Keratinocyte (primary cell): ENCODE measurements at regions not wholly inside any gene's neighbourhood (a gene's known extent, or its start where the extent isn't known, plus 50 kb on each side); places are given as distances from the start of the nearest gene placed in this dataset.

Source experiments
- DNase-seq: peaks from one replicate; pipeline ENCODE4 v3.0.0-alpha.2; 2011; ENCODE audit warnings: low read depth, missing footprints, low spot score
- FAIRE-seq: peaks from 2 replicates; lab custom pipeline; 2011; peaks lifted over from hg19 to GRCh38; lab: Jason Lieb, UNC
- H2AFZ ChIP-seq: 2 replicates; pipeline ENCODE4 v1.6.0; 2012; ENCODE audit warnings: low read length, control low read depth, inconsistent platforms; ENCODE audit not compliant: control insufficient read depth
- H3K27ac ChIP-seq: 2 replicates; pipeline ENCODE4 v1.5.1; 2011; ENCODE audit warnings: low read length; ENCODE audit not compliant: control insufficient read depth, insufficient read depth
- H3K27me3 ChIP-seq: 3 replicates; pipeline ENCODE4 v1.6.0; 2011; ENCODE audit warnings: low read length; ENCODE audit not compliant: control insufficient read depth, insufficient read depth; ENCODE audit errors: extremely low read depth
- H3K36me3 ChIP-seq, 2 experiments: 2 replicates in 1 of 2; 3 replicates in 1 of 2; pipeline ENCODE4 v1.5.1; 2011; ENCODE audit warnings: low read length in 2 of 2, mild to moderate bottlenecking in 1 of 2; ENCODE audit not compliant: control insufficient read depth in 2 of 2, insufficient read depth in 2 of 2; ENCODE audit errors: extremely low read depth in 1 of 2
- H3K4me1 ChIP-seq: 3 replicates; pipeline ENCODE4 v1.5.1; 2011; ENCODE audit warnings: low read length; ENCODE audit not compliant: control insufficient read depth, insufficient read depth; ENCODE audit errors: extremely low read depth
- H3K4me2 ChIP-seq: 3 replicates; pipeline ENCODE4 v1.6.0; 2011; ENCODE audit warnings: low read depth, low read length; ENCODE audit not compliant: control insufficient read depth, insufficient read depth; ENCODE audit errors: extremely low read depth
- H3K4me3 ChIP-seq, 3 experiments: fragments of 200-600 bp in 1 of 3; sonication (generic) in 1 of 3; 2 replicates in 2 of 3; 3 replicates in 1 of 3; pipeline ENCODE4 v1.5.1; 2011 to 2016; ENCODE audit warnings: low read length in 3 of 3, mild to moderate bottlenecking in 3 of 3, control low read depth in 2 of 3, inconsistent platforms in 1 of 3, low read depth in 1 of 3, mixed read lengths in 1 of 3, mixed run types in 1 of 3, moderate library complexity in 1 of 3; ENCODE audit not compliant: control insufficient read depth in 2 of 3, insufficient read depth in 2 of 3; ENCODE audit errors: extremely low read depth in 1 of 3
- H3K79me2 ChIP-seq: 2 replicates; pipeline ENCODE4 v1.6.0; 2012; ENCODE audit warnings: low read length; ENCODE audit not compliant: control insufficient read depth, insufficient read depth
- H3K9ac ChIP-seq: 3 replicates; pipeline ENCODE4 v1.6.0; 2011; ENCODE audit warnings: low read length; ENCODE audit not compliant: control insufficient read depth, insufficient read depth; ENCODE audit errors: extremely low read depth
- H3K9me1 ChIP-seq: 3 replicates; pipeline ENCODE4 v1.6.0; 2011; ENCODE audit warnings: low read length; ENCODE audit not compliant: control insufficient read depth, insufficient read depth; ENCODE audit errors: extremely low read depth
- H3K9me3 ChIP-seq: 2 replicates; pipeline ENCODE4 v1.5.1; 2012; ENCODE audit warnings: low read depth, low read length; ENCODE audit not compliant: control insufficient read depth
- H4K20me1 ChIP-seq: 3 replicates; pipeline ENCODE4 v1.6.0; 2011; ENCODE audit warnings: low read length; ENCODE audit not compliant: control insufficient read depth, insufficient read depth; ENCODE audit errors: extremely low read depth
- EZH2 ChIP-seq: IDR thresholded peaks from one replicate; pipeline ENCODE4 v1.6.1; 2012; ENCODE audit warnings: inconsistent platforms, mild to moderate bottlenecking, low read length, moderate library complexity
- dilution Hi-C: fragments of 300-500 bp; cut with MboI; formaldehyde crosslinking; loops from one replicate; pipeline ENCODE4 v1.7.0; 2020; ENCODE audit warnings: low sequenced_read_pairs; ENCODE audit not compliant: extremely low pct_ligation_motif_present
- TF ChIP-seq, protein P1 (sequence below), 3 experiments: IDR thresholded peaks in 1 of 3; conservative IDR thresholded peaks in 1 of 3; optimal IDR thresholded peaks in 1 of 3; 2 replicates in 2 of 3; 3 replicates in 1 of 3; pipeline versions ENCODE3 to v1.5.1; 2011; ENCODE audit warnings: low read length in 3 of 3, mild to moderate bottlenecking in 3 of 3, moderate library complexity in 2 of 3, control low read depth in 1 of 3, inconsistent platforms in 1 of 3; ENCODE audit not compliant: insufficient read depth in 2 of 3; ENCODE audit errors: extremely low read depth in 1 of 3

DNA sequence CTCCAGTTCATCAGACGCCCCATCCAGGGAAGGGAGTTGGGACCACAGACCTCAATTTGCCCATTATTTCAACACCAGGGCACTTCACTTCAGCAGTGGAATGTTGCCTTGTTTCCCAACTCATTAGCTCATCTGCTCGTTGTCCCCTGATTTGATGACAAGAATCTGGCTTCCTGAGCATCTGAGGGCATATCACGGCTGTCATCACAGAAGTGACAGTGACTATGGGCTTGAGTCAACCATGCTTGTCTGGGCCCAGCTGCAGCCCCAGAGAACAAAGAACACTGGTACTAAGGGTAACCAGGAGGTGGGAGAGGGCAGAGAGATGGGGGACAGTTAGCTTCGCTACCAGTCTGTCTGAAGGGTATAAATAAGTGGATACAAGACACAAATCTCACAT, 266.0 kb upstream of the SDK2 start:
- H3K4me3 ChIP-seq, result no peak overlapping the region
- no peak for DNase-seq
- no peaks in the 10 kb centered on the region for H3K4me1 ChIP-seq
- dilution Hi-C loops, result no loop called here
- no peak overlapping the region for H2AFZ ChIP-seq
- H3K27me3 ChIP-seq, result no peaks in the 10 kb centered on the region
- H3K4me2 ChIP-seq, result no peak overlapping the region
- H3K9ac ChIP-seq, result no peak overlapping the region
- H3K79me2 ChIP-seq, result no peaks in the 10 kb centered on the region
- no peaks in the 10 kb centered on the region for H3K9me3 ChIP-seq
- TF ChIP-seq, protein P1, sequence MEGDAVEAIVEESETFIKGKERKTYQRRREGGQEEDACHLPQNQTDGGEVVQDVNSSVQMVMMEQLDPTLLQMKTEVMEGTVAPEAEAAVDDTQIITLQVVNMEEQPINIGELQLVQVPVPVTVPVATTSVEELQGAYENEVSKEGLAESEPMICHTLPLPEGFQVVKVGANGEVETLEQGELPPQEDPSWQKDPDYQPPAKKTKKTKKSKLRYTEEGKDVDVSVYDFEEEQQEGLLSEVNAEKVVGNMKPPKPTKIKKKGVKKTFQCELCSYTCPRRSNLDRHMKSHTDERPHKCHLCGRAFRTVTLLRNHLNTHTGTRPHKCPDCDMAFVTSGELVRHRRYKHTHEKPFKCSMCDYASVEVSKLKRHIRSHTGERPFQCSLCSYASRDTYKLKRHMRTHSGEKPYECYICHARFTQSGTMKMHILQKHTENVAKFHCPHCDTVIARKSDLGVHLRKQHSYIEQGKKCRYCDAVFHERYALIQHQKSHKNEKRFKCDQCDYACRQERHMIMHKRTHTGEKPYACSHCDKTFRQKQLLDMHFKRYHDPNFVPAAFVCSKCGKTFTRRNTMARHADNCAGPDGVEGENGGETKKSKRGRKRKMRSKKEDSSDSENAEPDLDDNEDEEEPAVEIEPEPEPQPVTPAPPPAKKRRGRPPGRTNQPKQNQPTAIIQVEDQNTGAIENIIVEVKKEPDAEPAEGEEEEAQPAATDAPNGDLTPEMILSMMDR (optimal IDR thresholded peaks at IDR 0.05 in 1 of 3, IDR thresholded peaks at IDR 0.05 in 1 of 3, conservative IDR thresholded peaks at IDR 0.05 in 1 of 3; ENCODE audit: extremely low read depth in 1 of 3, insufficient read depth in 2 of 3, low read length in 3 of 3), result no peak
- TF ChIP-seq EZH2, result no peak
- FAIRE-seq, result no peak
- no peaks in the 10 kb centered on the region for H3K36me3 ChIP-seq
- H3K9me1 ChIP-seq, result no peaks in the 10 kb centered on the region
- H3K27ac ChIP-seq, result no peak overlapping the region
- H4K20me1 ChIP-seq, result no peaks in the 10 kb centered on the region

DNA sequence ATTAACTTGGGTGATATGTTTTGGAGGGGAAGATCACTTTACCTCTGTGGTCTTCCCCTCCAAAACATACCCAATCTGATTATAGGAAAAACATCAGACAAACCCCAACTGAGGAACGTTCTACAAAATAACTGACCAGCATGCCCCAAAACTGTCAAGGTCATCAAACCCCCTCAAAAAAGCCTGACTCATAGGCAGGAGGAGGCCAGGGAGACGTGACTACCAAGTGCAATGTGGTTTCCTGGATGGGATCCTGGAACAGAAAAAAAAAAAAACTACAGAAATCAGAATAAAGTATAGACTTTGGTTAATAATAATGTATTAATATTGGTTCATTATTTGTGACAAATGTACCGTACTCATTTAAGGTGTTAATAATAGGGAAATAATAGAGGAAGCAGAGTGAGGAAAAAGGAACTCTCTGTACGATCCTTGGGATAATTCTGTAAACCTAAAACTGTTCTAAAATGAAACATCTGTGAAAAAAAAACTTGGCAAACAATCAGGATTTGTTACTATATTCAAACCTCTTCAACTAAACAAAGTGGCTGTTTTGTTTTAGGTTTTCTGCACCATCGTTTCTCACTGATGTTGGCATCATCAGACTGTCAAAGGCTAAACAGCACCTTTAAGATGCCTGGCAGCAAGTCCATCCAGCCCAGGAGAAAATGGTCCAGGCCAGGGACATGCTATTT, 266.7 kb upstream of the SDK2 start:
- FAIRE-seq, result no peak
- H3K4me3 ChIP-seq, result no peak overlapping the region
- no peaks in the 10 kb centered on the region for H4K20me1 ChIP-seq
- H3K9ac ChIP-seq, result no peak overlapping the region
- H3K79me2 ChIP-seq, result no peaks in the 10 kb centered on the region
- H3K27ac ChIP-seq, result no peak overlapping the region
- no peaks in the 10 kb centered on the region for H3K27me3 ChIP-seq
- H3K4me1 ChIP-seq, result no peaks in the 10 kb centered on the region
- H3K9me3 ChIP-seq, result no peaks in the 10 kb centered on the region
- H2AFZ ChIP-seq, result no peak overlapping the region
- dilution Hi-C loops, result no loop called here
- no peak overlapping the region for H3K4me2 ChIP-seq
- H3K9me1 ChIP-seq, result no peaks in the 10 kb centered on the region
- TF ChIP-seq, protein P1 (optimal IDR thresholded peaks at IDR 0.05 in 1 of 3, IDR thresholded peaks at IDR 0.05 in 1 of 3, conservative IDR thresholded peaks at IDR 0.05 in 1 of 3; ENCODE audit: extremely low read depth in 1 of 3, insufficient read depth in 2 of 3, low read length in 3 of 3), result no peak
- TF ChIP-seq EZH2, result no peak
- no peak for DNase-seq
- no peaks in the 10 kb centered on the region for H3K36me3 ChIP-seq
